Progenitor cell of endocrine pancreas (in vitro differentiated cells): ENCODE measurements at regions not wholly inside any gene's neighbourhood (a gene's known extent, or its start where the extent isn't known, plus 50 kb on each side); places are given as distances from the start of the nearest gene placed in this dataset.

ENCODE experiments used
- DNase-seq: peaks from one replicate; pipeline ENCODE4 v3.0.0; 2021; ENCODE audit warnings: low spot score; ENCODE audit not compliant: unreplicated experiment
- H3K27ac Mint-ChIP-seq: 2 replicates; pipeline ENCODE4 v1.8.0; 2021; ENCODE audit warnings: mild to moderate bottlenecking, moderate library complexity, mixed read lengths
- H3K27me3 Mint-ChIP-seq: 2 replicates; pipeline ENCODE4 v1.8.0; 2021; ENCODE audit warnings: mixed read lengths
- H3K36me3 Mint-ChIP-seq: 2 replicates; pipeline ENCODE4 v1.8.0; 2022; ENCODE audit warnings: mixed read lengths; ENCODE audit not compliant: insufficient read depth
- H3K4me1 Mint-ChIP-seq: 2 replicates; pipeline ENCODE4 v1.8.0; 2021; ENCODE audit warnings: low read depth, mixed read lengths
- H3K4me3 Mint-ChIP-seq: 2 replicates; pipeline ENCODE4 v1.8.0; 2021; ENCODE audit warnings: low read depth, mild to moderate bottlenecking, moderate library complexity, mixed read lengths
- H3K9me3 Mint-ChIP-seq: 2 replicates; pipeline ENCODE4 v1.8.0; 2021; ENCODE audit warnings: low read depth, mixed read lengths
- CTCF ChIP-seq: fragments of 200-600 bp; sonication (generic); IDR thresholded peaks from one replicate; pipeline ENCODE4 v1.5.0; 2021; ENCODE audit warnings: antibody characterized with exemption, mild to moderate bottlenecking; ENCODE audit not compliant: unreplicated experiment

DNA sequence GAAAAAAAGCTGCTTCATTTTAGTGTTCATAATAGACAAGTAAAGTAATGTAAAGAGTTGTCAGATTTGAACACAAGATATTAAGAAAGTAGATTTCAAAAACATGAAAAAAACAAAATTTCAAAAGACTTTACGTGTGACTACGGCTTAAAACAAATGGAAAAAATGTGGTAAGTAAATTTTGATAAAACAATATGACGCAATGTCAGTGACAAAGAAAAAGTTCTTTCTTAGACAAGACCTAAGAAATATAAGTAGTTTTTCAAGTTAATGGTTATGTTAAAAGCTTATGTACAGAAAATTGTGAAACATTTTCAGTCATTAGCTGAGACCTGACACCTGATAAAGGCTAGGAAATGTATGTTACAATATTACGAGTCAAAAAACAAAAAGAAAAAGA is 73.7 kb upstream of the EYS start:
- Mint-ChIP-seq H3K9me3 (peaks cover 10% of the 10 kb centered on the region), H3K27me3 (no peaks in the 10 kb centered on the region), H3K36me3 (no peaks in the 10 kb centered on the region), H3K27ac (no peak overlapping the region), H3K4me1 (no peaks in the 10 kb centered on the region), H3K4me3 (no peak overlapping the region)
- TF ChIP-seq CTCF = no peak
- no peak for DNase-seq

GRCh38 chr6:65776332-65776731 is 69.3 kb upstream of the EYS start:
- peaks cover 10% of the 10 kb centered on the region for H3K9me3 Mint-ChIP-seq
- no peak for DNase-seq
- H3K36me3 Mint-ChIP-seq = no peaks in the 10 kb centered on the region
- no peaks in the 10 kb centered on the region for H3K27me3 Mint-ChIP-seq
- no peak overlapping the region for H3K27ac Mint-ChIP-seq
- TF ChIP-seq CTCF = peak; percentile 22
- no peak overlapping the region for H3K4me3 Mint-ChIP-seq
- peaks cover 4% of the 10 kb centered on the region for H3K4me1 Mint-ChIP-seq

DNA sequence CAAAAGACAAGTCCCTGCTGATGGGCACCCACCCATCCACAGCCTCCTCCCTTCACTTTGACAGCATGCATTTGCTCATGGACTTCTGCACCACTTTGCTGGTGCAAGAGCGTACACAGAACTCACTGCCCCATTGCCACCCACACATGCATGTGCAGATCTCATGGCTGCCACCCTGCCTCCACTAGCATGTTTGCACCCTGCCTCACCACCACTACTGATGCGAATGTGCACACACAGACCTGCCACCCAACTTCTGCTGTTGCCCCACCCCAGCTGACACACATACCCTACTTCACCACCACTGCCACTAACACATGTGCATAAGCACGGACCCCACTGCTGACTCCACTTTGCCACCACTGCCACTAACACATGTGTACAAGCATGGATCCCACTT is 64.9 kb upstream of the EYS start:
- no peak for TF ChIP-seq CTCF
- peaks cover 4% of the 10 kb centered on the region for H3K4me1 Mint-ChIP-seq
- DNase-seq = no peak
- peaks cover 4% of the 10 kb centered on the region for H3K9me3 Mint-ChIP-seq
- H3K27me3 Mint-ChIP-seq = no peaks in the 10 kb centered on the region
- no peak overlapping the region for H3K27ac Mint-ChIP-seq
- H3K36me3 Mint-ChIP-seq = no peaks in the 10 kb centered on the region
- H3K4me3 Mint-ChIP-seq = no peak overlapping the region

- H3K27ac Mint-ChIP-seq = no peak overlapping the region
- H3K4me1 Mint-ChIP-seq = no peaks in the 10 kb centered on the region
- no peaks in the 10 kb centered on the region for H3K27me3 Mint-ChIP-seq
- H3K4me3 Mint-ChIP-seq = no peak overlapping the region
- H3K9me3 Mint-ChIP-seq = no peaks in the 10 kb centered on the region
- no peak for DNase-seq
- no peaks in the 10 kb centered on the region for H3K36me3 Mint-ChIP-seq
- no peak for TF ChIP-seq CTCF
Measured at GRCh38 chr6:65761890-65762289, 54.9 kb upstream of the EYS start.

DNA sequence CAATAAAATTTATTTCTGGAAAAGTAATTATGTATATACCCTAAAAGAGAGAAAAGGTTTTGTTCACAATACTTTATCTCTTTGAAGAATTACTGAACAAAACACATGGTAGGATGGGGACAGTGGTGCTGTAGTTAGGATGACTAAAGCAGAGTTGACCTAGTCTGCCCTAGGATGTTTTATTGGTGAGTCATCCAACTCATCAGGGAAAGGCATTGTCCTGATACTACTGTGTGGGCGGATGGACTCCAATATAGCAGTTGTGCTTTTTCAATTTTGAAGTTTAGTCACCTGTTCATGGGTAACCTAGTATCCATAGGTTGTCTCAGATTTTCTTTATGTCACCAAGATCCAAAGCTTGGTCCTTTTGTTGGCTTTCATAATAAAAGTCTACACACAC is 53.3 kb upstream of the EYS start:
- Mint-ChIP-seq H3K27me3 (no peaks in the 10 kb centered on the region), H3K4me3 (no peak overlapping the region), H3K4me1 (no peaks in the 10 kb centered on the region), H3K36me3 (no peaks in the 10 kb centered on the region), H3K27ac (no peak overlapping the region), H3K9me3 (no peaks in the 10 kb centered on the region)
- TF ChIP-seq CTCF = no peak
- no peak for DNase-seq
